ENCODE measurements at regions not wholly inside any gene's neighbourhood (a gene's known extent, or its start where the extent isn't known, plus 50 kb on each side); places are given as distances from the start of the nearest gene placed in this dataset.

DNA sequence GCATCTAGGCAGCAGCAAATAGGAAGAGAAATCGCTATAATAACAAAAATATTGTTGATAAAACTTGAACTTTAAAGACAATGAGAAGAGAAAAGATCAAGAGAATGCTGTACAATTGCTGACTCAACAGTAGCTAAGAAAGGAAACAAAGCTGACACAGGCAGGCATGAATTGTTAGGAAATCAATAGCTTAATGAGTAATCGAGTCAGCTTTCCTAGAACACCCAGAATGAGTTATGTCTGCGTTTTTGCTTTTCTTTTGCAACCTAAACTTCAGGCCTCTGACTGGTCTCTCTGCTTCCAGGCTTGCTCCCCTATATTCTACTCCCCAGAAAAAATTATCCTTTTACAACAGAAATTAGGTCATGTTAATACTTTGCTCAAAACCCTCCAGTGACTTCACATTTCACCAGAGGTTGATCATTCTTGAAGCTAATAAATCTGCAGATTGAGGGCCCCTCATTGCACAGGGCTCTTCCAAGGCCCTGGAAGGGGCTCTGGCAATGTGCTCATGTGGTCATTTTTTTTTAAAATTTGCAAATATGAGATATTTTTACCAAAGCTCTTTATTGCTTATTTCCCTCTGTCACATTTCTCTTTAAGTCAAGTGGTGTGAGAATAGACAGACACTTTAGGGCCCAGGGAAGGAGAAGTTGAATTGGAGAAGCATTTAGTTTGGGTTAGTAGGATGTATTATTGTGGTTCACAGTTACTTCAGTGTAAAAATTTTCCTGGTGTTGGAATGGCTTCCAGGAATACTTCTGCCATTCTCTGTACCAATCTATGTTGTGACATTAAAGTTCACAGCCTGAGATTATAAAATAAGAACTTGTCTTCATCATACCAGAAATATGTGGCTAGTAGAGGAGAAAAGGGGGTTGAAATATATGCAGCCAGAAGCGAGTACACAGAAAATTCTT, 116.3 kb downstream of the TMCO5A start:
- no peak for DNase-seq (ENCODE audit: low read depth, low spot score)
- POLR2A ChIA-PET: interaction anchor here (0.5 kb wide), 1 partner anchor 235 kb away, joined by 3 read pairs; no protein-coding TSS in a partner anchor
- no peak overlapping the region for H2AFZ ChIP-seq (ENCODE audit: low read depth, low read length, poor library complexity, severe bottlenecking)

DNA sequence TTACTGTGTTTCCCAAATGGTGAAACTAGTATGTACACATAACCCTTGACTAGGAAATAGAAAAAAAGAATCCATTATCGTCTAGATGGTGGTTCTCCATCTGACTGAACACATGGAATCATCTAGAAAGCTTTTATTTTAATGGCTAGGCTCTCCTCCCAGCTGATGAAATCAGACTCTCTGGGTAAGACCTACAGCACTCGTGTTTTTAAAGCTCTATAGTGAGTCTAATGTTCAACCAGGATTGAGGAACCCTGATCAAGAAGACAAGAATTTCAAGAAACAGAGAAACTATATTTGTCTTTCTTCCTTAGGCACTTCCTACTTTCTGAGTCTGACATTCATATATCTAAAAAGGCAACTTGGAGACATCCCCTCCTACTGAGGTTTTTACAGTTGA, 118.8 kb downstream of the TMCO5A start:
- Histone ChIP-seq H3K36me3 (ENCODE audit: control insufficient read depth in 1 of 2, insufficient read depth in 2 of 2, low read length in 2 of 2) (no peaks in the 10 kb centered on the region), H3K4me1 (ENCODE audit: control insufficient read depth in 1 of 2, insufficient read depth in 2 of 2, low read length in 2 of 2) (peaks cover 0 to 6% of the 10 kb centered on the region in 2 experiments; a peak in 1 of 4 replicates), H3K9ac (ENCODE audit: low read length) (no peak overlapping the region), H3K79me2 (ENCODE audit: insufficient read depth, low read length) (no peaks in the 10 kb centered on the region), H3K4me3 (replicated peaks in 1 of 2; ENCODE audit: low read depth in 1 of 2, low read length in 2 of 2) (no peak overlapping the region), H3K4me2 (ENCODE audit: low read length) (no peak overlapping the region), H3K27ac (ENCODE audit: low read depth, low read length) (no peak overlapping the region), H3K9me3 (ENCODE audit: control insufficient read depth in 1 of 2, insufficient read depth in 1 of 2, low read depth in 1 of 2, low read length in 2 of 2) (no peaks in the 10 kb centered on the region), H3K27me3 (ENCODE audit: insufficient read depth, low read length) (no peaks in the 10 kb centered on the region), H4K20me1 (ENCODE audit: insufficient read depth) (no peaks in the 10 kb centered on the region), H2AFZ (ENCODE audit: low read depth, low read length, poor library complexity, severe bottlenecking) (no peak overlapping the region), H3K9me2 (ENCODE audit: insufficient read depth) (no peaks in the 10 kb centered on the region)
- no peak for DNase-seq (ENCODE audit: low read depth, low spot score)
- ChIA-PET POLR2A (no interaction called here), RAD21 (ENCODE audit: low non-redundant PET in 1 of 2, low total read pairs in 2 of 2, uncharacterized antibody in 2 of 2, unreplicated experiment in 2 of 2) (no interaction called here), CTCF (no interaction called here)
- no TSS peak for BruUV-seq (replicated peaks)
- ATAC-seq: no peak
- intact Hi-C loops (cut with micrococcal nuclease): no loop called here
- TF ChIP-seq, protein P1, sequence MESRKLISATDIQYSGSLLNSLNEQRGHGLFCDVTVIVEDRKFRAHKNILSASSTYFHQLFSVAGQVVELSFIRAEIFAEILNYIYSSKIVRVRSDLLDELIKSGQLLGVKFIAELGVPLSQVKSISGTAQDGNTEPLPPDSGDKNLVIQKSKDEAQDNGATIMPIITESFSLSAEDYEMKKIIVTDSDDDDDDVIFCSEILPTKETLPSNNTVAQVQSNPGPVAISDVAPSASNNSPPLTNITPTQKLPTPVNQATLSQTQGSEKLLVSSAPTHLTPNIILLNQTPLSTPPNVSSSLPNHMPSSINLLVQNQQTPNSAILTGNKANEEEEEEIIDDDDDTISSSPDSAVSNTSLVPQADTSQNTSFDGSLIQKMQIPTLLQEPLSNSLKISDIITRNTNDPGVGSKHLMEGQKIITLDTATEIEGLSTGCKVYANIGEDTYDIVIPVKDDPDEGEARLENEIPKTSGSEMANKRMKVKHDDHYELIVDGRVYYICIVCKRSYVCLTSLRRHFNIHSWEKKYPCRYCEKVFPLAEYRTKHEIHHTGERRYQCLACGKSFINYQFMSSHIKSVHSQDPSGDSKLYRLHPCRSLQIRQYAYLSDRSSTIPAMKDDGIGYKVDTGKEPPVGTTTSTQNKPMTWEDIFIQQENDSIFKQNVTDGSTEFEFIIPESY (IDR thresholded peaks at IDR 0.05; ENCODE audit: extremely low read depth, insufficient replicate concordance, low read length): no peak
- TF ChIP-seq SP1 (IDR thresholded peaks at IDR 0.05; ENCODE audit: low read depth) (no peak), TCF7L2 (IDR thresholded peaks at IDR 0.05; ENCODE audit: borderline replicate concordance, extremely low read depth, insufficient read depth, insufficient read length) (no peak), FOSL1 (IDR thresholded peaks at IDR 0.05; ENCODE audit: low read depth) (no peak), EZH2phosphoT487 (IDR thresholded peaks at IDR 0.05; ENCODE audit: borderline replicate concordance) (no peak), YY1 (IDR thresholded peaks at IDR 0.05; ENCODE audit: extremely low read depth, insufficient replicate concordance, low read depth, low read length) (no peak), POLR2AphosphoS5 (IDR thresholded peaks at IDR 0.05; ENCODE audit: low read depth, low read length) (no peak), ZFX (IDR thresholded peaks at IDR 0.05) (no peak)
- TF ChIP-seq, protein P2, sequence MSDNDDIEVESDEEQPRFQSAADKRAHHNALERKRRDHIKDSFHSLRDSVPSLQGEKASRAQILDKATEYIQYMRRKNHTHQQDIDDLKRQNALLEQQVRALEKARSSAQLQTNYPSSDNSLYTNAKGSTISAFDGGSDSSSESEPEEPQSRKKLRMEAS (IDR thresholded peaks at IDR 0.05): no peak
- TF ChIP-seq, protein P3, sequence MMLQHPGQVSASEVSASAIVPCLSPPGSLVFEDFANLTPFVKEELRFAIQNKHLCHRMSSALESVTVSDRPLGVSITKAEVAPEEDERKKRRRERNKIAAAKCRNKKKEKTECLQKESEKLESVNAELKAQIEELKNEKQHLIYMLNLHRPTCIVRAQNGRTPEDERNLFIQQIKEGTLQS (IDR thresholded peaks at IDR 0.05): no peak

More for the DNA sequence above, 116.3 kb downstream of the TMCO5A start:
- Histone ChIP-seq H3K4me3 (replicated peaks in 1 of 2; ENCODE audit: low read depth in 1 of 2, low read length in 2 of 2) (no peak overlapping the region), H3K9me3 (ENCODE audit: control insufficient read depth in 1 of 2, insufficient read depth in 1 of 2, low read depth in 1 of 2, low read length in 2 of 2) (no peaks in the 10 kb centered on the region), H3K4me2 (ENCODE audit: low read length) (no peak overlapping the region), H3K9me2 (ENCODE audit: insufficient read depth) (no peaks in the 10 kb centered on the region), H4K20me1 (ENCODE audit: insufficient read depth) (no peaks in the 10 kb centered on the region), H3K27ac (ENCODE audit: low read depth, low read length) (no peak overlapping the region), H3K36me3 (ENCODE audit: control insufficient read depth in 1 of 2, insufficient read depth in 2 of 2, low read length in 2 of 2) (no peaks in the 10 kb centered on the region), H3K27me3 (ENCODE audit: insufficient read depth, low read length) (no peaks in the 10 kb centered on the region), H3K79me2 (ENCODE audit: insufficient read depth, low read length) (no peaks in the 10 kb centered on the region), H3K9ac (ENCODE audit: low read length) (no peak overlapping the region), H3K4me1 (ENCODE audit: control insufficient read depth in 1 of 2, insufficient read depth in 2 of 2, low read length in 2 of 2) (peaks cover 0 to 6% of the 10 kb centered on the region in 2 experiments; a peak in 1 of 4 replicates)
- no TSS peak for BruUV-seq (replicated peaks)
- RAD21 ChIA-PET (ENCODE audit: low non-redundant PET in 1 of 2, low total read pairs in 2 of 2, uncharacterized antibody in 2 of 2, unreplicated experiment in 2 of 2): no interaction called here
- intact Hi-C loops (cut with micrococcal nuclease): no loop called here
- TF ChIP-seq SP1 (IDR thresholded peaks at IDR 0.05; ENCODE audit: low read depth): no peak
- TF ChIP-seq, protein P4, sequence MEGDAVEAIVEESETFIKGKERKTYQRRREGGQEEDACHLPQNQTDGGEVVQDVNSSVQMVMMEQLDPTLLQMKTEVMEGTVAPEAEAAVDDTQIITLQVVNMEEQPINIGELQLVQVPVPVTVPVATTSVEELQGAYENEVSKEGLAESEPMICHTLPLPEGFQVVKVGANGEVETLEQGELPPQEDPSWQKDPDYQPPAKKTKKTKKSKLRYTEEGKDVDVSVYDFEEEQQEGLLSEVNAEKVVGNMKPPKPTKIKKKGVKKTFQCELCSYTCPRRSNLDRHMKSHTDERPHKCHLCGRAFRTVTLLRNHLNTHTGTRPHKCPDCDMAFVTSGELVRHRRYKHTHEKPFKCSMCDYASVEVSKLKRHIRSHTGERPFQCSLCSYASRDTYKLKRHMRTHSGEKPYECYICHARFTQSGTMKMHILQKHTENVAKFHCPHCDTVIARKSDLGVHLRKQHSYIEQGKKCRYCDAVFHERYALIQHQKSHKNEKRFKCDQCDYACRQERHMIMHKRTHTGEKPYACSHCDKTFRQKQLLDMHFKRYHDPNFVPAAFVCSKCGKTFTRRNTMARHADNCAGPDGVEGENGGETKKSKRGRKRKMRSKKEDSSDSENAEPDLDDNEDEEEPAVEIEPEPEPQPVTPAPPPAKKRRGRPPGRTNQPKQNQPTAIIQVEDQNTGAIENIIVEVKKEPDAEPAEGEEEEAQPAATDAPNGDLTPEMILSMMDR (IDR thresholded peaks at IDR 0.05 in 2 of 3, conservative IDR thresholded peaks at IDR 0.05 in 1 of 3; ENCODE audit: borderline replicate concordance in 1 of 3, insufficient read depth in 1 of 3, low read depth in 2 of 3, low read length in 2 of 3): no peak
- TF ChIP-seq YY1 (IDR thresholded peaks at IDR 0.05; ENCODE audit: extremely low read depth, insufficient replicate concordance, low read depth, low read length): no peak
- TF ChIP-seq ELF1 (IDR thresholded peaks at IDR 0.05; ENCODE audit: borderline replicate concordance, low read depth): no peak
- TF ChIP-seq JUND (IDR thresholded peaks at IDR 0.05): no peak
- ATAC-seq: no peak
- CTCF ChIA-PET: no interaction called here

Measured in HCT116 (cell line).